Dendritic cell treated with granulocyte-macrophage colony-stimulating factor and Interleukin-4, amounts not matched to agents 40 ng/mL and 50 ng/mL, for 4 days (primary cell): ENCODE measurements at regions not wholly inside any gene's neighbourhood (a gene's known extent, or its start where the extent isn't known, plus 50 kb on each side); places are given as distances from the start of the nearest gene placed in this dataset.

Experiments used
- H3K27ac Mint-ChIP-seq: one replicate; pipeline ENCODE4 v1.8.0; 2022; ENCODE audit warnings: mild to moderate bottlenecking, mixed read lengths
- H3K27me3 Mint-ChIP-seq: one replicate; pipeline ENCODE4 v1.8.0; 2022; ENCODE audit warnings: mild to moderate bottlenecking, mixed read lengths
- H3K36me3 Mint-ChIP-seq: one replicate; pipeline ENCODE4 v1.8.0; 2022; ENCODE audit warnings: low read depth, mixed read lengths
- H3K4me1 Mint-ChIP-seq: one replicate; pipeline ENCODE4 v1.8.0; 2022; ENCODE audit warnings: low read depth, mixed read lengths
- H3K4me3 Mint-ChIP-seq: one replicate; pipeline ENCODE4 v1.8.0; 2022; ENCODE audit warnings: mild to moderate bottlenecking, moderate library complexity, mixed read lengths
- H3K9me3 Mint-ChIP-seq: one replicate; pipeline ENCODE4 v1.8.0; 2022; ENCODE audit warnings: mixed read lengths
- intact Hi-C: fragments of 100-400 bp; cut with micrococcal nuclease; formaldehyde crosslinking; loops from one replicate; pipeline ENCODE4 v1.15.0; 2022

DNA sequence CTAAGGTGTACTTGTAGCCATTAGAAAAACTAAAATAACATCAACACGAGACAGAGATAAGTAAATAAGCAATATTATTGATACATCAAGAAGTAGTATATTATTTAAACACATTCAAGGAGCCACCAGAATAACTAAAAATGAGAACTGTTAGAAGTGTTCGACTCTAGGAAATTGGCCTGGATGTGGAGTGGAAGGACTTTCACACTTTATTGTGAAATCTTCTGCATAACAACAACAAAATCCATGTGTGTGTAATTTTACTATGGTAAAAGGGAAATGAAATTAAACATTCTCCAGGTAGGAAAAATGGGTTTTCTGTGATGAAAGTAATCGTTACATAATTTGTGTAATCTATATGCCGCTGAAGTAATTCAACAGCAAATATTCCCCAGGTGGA lies 96.3 kb upstream of the RNF152 start:
- Mint-ChIP-seq H3K9me3 (peaks cover 12% of the 10 kb centered on the region), H3K4me1 (peaks cover 48% of the 10 kb centered on the region), H3K27me3 (peaks cover 56% of the 10 kb centered on the region), H3K4me3 (no peak overlapping the region), H3K36me3 (no peaks in the 10 kb centered on the region), H3K27ac (no peak overlapping the region)
- intact Hi-C loops: no loop called here

DNA sequence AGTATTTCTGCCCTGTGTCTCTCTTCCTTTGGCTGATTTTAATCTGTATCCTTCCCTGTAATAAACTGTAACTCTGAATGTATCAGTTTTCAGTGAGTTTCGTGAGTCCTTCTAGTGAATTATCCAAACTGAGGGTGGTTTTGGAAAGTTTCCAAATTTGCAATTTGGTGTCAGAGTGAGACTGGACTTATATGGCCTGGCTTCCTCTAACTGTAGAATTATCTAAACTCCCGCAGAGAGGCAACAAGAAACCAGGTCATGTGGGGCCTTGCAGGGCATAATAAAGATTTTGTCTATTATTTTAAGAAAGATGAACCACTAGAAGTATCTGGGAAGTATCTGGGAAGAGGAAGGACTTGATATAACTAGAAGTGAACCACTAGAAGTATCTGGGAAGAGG lies 95.3 kb upstream of the RNF152 start:
- Mint-ChIP-seq H3K4me3 (no peak overlapping the region), H3K9me3 (peaks cover 12% of the 10 kb centered on the region), H3K36me3 (no peaks in the 10 kb centered on the region), H3K4me1 (peaks cover 43% of the 10 kb centered on the region), H3K27me3 (peaks cover 66% of the 10 kb centered on the region), H3K27ac (no peak overlapping the region)
- intact Hi-C loops: no loop called here

DNA sequence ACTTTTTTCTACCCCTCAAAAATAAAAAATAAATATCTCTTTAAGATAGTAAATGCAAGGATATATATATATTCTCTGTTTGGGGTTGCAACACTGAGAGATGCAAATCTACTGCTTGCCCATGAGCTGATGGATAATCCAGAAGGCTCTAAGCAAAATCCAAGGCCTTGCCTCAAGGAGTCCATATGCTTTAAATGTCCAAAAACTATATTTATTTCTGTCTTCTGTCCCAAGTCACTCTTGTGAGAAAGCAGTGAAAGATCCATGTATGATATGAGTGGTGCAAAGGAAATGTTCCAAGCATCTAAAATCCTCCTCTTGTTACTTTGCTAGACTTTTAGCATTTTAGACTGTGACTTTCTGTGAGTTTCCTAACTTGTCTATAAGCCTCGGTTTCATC lies 92.9 kb upstream of the RNF152 start:
- peaks cover 32% of the 10 kb centered on the region for H3K4me1 Mint-ChIP-seq
- no peak overlapping the region for H3K27ac Mint-ChIP-seq
- H3K4me3 Mint-ChIP-seq: no peak overlapping the region
- intact Hi-C loops: no loop called here
- H3K36me3 Mint-ChIP-seq: no peaks in the 10 kb centered on the region
- peaks cover 12% of the 10 kb centered on the region for H3K9me3 Mint-ChIP-seq
- H3K27me3 Mint-ChIP-seq: peaks cover 59% of the 10 kb centered on the region

DNA sequence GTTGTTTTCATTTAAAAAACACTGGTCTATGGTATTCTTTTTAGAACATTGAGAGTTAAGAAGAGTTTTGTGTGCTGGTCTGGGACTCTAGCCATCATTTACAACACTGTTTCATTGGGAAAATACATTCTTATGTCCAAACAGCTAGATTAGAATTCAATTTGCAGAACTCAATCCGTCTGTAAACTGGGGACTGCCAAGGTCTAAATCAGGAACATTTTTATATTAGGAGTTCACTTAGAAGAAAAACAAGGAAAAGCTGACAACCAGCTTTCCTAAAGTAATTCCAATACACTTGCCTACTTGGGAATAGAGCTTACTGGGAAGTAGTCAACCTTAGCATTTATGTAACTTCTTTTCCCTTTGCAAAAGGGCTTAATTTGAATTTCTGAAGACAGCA lies 91.5 kb upstream of the RNF152 start:
- Mint-ChIP-seq H3K9me3 (peaks cover 12% of the 10 kb centered on the region), H3K4me1 (peaks cover 34% of the 10 kb centered on the region), H3K36me3 (no peaks in the 10 kb centered on the region), H3K4me3 (no peak overlapping the region), H3K27ac (no peak overlapping the region), H3K27me3 (peaks cover 57% of the 10 kb centered on the region)
- intact Hi-C loops: no loop called here

DNA sequence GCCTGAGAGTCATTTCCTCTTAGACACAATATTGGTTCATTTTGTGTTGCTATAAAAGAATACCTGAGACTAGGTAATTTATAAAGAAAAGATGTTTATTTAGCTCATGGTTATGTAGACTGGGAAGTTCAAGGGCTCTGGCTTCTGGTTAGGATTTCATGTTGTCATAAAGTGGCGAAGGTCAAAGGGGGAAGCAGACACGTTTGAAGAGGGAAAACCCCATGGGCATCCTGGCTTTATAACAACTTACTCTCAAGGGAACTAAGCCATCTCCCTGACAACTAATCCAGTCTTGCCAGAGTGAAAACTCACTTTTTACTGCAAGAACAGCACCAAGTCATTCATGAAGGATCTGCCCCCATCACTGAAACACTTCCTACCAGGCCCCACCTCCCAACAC lies 89.7 kb upstream of the RNF152 start:
- Mint-ChIP-seq H3K4me1 (peaks cover 17% of the 10 kb centered on the region), H3K27ac (no peak overlapping the region), H3K4me3 (no peak overlapping the region), H3K9me3 (no peaks in the 10 kb centered on the region), H3K36me3 (no peaks in the 10 kb centered on the region), H3K27me3 (peaks cover 47% of the 10 kb centered on the region)
- intact Hi-C loops: no loop called here

DNA sequence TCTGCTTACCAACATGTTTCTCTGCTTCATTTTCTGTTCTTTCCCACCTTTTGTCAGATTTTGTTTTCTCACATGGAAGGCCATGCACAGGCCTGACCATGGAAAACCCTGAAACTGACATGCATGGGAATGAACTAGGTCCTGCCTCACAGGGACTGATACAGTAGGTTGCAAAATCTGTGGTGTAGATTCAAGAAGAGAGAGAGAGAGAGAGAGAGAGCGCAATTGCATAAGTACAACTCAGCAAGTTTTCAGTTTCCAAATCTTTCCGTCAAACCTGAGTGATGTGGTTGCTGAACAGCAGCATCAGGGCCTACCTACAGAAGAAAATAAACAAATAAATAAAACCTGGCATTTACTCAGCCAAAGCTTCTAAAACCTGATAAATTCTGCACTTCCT lies 87.5 kb upstream of the RNF152 start:
- H3K4me1 Mint-ChIP-seq: peaks cover 17% of the 10 kb centered on the region
- H3K36me3 Mint-ChIP-seq: no peaks in the 10 kb centered on the region
- H3K4me3 Mint-ChIP-seq: no peak overlapping the region
- H3K27ac Mint-ChIP-seq: no peak overlapping the region
- H3K9me3 Mint-ChIP-seq: no peaks in the 10 kb centered on the region
- H3K27me3 Mint-ChIP-seq: peaks cover 39% of the 10 kb centered on the region
- intact Hi-C loops: no loop called here

DNA sequence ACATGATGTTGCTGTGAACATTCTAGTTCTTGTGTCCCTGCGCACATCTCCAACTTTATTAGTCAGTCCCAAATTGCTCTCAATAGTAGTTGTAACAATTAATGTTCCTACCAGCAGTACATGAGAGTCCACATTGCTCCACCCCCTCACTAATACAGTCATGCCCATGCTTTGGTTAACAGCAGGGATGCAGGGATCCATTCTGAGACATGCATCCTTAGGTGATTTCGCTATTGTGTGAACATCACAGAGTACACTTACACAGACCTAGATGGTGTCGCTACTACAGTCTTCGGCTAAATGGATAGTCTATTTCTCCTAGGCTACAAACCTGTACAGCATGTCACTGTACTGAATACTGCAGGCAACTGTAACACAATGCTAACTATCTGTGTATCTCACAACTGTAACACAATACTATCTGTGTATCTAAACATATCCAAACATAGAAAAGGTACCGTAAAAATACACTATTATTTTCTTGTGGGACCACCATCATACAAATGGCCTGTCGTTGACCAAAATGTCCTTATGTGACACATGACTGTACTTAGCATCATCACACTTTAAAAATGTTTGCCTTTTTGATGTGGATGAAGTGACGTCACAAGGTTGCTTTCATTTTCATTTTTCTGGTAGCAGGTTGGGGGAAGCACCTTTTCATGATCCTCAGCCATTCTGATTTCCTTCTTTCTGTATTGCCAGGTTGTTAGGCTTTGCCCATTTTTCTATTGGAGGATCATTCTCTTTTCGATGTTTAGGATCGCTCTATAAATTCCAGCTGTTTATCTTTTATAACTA lies 82.9 kb upstream of the RNF152 start:
- no peak overlapping the region for H3K4me3 Mint-ChIP-seq

DNA sequence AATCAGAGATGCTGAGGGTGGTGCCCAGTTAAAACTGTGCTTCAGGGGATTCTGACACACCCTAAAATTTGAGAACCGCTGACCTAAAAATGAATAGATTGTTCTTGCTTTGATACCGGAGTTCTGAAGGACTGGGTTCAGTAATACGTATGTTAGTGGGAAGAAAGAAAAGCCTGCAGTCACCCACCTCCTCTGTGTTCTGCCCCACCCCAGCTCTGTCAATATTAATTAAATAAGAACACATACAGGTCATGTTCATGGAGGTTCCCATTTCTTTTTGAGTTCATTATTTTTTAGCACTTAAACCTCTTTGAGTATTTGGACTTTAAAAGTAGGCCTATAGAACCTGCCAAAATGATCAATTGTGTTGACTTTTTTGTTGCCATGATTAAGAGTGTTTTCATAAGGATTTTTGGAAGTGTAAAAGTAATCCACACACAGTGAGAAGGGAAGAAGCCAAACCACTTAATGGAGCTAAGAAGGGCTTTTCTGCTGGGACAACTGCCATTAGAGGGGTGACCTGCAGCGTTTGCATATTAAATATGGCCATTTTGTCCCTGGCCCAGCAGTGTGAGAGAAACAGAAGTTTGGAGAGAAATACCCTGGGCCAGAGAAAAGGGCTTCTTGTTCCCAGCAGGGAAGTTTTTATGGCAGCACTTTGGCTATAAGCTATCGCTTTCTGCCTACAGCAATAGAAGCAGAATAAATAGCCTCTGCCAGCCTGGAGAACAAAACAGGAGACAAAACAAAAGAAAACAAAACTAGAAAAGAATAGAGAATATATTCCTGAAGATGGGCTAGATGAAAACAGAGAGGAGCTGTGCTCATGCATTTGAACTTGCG lies 80.7 kb upstream of the RNF152 start:
- peaks cover 10% of the 10 kb centered on the region for H3K4me1 Mint-ChIP-seq
- H3K27ac Mint-ChIP-seq: no peak overlapping the region
- H3K4me3 Mint-ChIP-seq: no peak overlapping the region
- intact Hi-C loops: no loop called here
- peaks cover 10% of the 10 kb centered on the region for H3K9me3 Mint-ChIP-seq
- H3K27me3 Mint-ChIP-seq: peaks cover 15% of the 10 kb centered on the region
- H3K36me3 Mint-ChIP-seq: no peaks in the 10 kb centered on the region

More for the DNA sequence above, 82.9 kb upstream of the RNF152 start:
- Mint-ChIP-seq H3K27ac (no peak overlapping the region), H3K4me1 (peaks cover 16% of the 10 kb centered on the region), H3K27me3 (peaks cover 21% of the 10 kb centered on the region), H3K36me3 (no peaks in the 10 kb centered on the region), H3K9me3 (peaks cover 10% of the 10 kb centered on the region)
- intact Hi-C loops: no loop called here

DNA sequence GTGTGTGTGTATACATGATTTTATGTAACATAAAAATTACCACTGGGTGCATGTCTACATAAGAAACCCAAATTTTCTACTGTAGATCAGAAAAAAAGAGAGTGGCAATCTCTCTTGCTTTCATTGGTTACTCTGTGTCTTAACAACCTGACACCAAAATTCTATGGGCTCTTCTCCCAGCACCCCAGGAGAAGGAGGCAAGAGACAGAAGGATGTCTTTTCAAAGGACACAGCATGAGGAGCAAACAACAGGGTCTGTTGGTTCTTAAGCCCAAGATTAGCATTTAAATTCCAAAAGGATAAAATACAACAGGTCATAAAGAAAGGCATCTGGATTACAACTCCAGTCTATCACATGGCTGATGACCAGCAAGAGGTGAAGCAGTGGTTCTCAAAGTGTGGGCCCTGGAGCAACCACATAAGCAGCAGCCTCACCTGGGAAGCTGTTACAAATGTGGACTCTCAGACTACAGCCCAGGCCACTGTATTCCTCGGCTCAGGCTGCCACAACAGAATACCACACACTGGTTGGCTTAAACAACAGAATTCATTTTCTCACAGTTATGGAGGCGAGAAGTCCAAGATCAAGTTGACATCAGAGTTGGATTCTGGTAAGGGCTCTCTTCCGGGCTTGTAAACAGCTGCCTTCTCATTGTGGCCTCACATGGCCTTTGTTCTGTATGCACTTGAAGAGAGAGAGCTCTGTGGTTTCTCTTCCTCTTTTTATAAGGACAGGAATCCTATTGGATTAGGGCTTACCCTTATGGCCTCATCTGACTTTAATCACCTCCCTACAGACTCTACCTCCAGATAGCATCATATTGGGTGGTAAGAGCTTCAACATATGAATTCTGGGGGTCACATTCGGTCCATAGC lies 79.8 kb upstream of the RNF152 start:
- H3K9me3 Mint-ChIP-seq: peaks cover 10% of the 10 kb centered on the region
- H3K27me3 Mint-ChIP-seq: peaks cover 14% of the 10 kb centered on the region
- intact Hi-C loops: no loop called here

DNA sequence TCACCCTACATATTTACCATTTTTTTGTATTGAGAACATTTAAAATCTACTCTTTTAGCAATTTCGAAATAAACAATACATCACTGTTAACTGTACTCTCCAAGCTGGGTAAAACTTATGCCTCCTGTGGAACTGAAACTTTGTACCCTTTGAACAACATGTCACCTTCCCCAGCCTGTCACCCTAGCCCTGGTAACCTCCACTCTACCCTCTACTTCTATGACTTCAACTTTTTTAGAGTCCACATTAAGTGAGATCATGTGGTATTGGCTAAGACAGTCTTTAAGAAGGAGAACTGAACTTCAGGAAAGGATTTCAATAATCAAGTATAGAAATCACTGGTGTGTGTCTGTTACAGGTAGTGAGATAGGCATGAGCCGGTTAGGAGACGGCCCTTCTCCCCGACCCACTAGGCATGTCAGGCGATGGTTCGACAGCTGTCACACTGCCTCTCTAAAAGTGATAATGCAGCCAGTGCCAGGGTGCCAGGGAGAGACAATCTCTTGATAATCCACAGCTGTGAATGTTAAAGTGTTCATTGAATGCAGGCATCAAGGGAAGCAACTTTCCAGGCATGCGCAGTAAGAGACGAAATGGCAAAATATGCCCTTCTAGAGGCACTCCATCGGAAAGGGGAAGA lies 74.6 kb upstream of the RNF152 start:
- H3K9me3 Mint-ChIP-seq: no peaks in the 10 kb centered on the region
- peaks cover 33% of the 10 kb centered on the region for H3K27me3 Mint-ChIP-seq
- H3K4me3 Mint-ChIP-seq: no peak overlapping the region
- H3K27ac Mint-ChIP-seq: no peak overlapping the region
- intact Hi-C loops: no loop called here
- peaks cover 11% of the 10 kb centered on the region for H3K4me1 Mint-ChIP-seq
- H3K36me3 Mint-ChIP-seq: no peaks in the 10 kb centered on the region

More for the DNA sequence above, 79.8 kb upstream of the RNF152 start:
- Mint-ChIP-seq H3K27ac (no peak overlapping the region), H3K4me3 (no peak overlapping the region), H3K4me1 (peaks cover 10% of the 10 kb centered on the region), H3K36me3 (no peaks in the 10 kb centered on the region)

DNA sequence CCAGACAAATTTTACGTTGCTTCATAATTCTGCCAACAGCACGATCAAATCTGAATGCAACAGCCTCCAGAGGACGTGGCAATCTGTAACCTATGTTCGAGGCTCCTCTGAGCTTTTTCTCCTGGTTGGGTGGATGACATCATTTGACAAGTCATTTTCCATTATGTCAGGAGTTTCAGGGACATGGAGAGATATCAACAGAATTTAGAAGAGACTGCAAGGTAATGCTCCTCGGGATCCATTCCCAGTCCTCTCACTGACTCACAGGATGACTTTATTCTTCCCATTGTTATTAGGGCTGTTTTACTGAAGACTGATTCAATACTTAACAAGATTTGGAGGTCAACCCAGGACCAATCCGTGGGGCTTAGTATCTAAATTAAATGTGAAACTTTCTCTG lies 72.5 kb upstream of the RNF152 start:
- Mint-ChIP-seq H3K27me3 (peaks cover 51% of the 10 kb centered on the region), H3K4me1 (peaks cover 6% of the 10 kb centered on the region), H3K36me3 (no peaks in the 10 kb centered on the region), H3K4me3 (no peak overlapping the region), H3K27ac (no peak overlapping the region), H3K9me3 (no peaks in the 10 kb centered on the region)
- intact Hi-C loops: no loop called here

DNA sequence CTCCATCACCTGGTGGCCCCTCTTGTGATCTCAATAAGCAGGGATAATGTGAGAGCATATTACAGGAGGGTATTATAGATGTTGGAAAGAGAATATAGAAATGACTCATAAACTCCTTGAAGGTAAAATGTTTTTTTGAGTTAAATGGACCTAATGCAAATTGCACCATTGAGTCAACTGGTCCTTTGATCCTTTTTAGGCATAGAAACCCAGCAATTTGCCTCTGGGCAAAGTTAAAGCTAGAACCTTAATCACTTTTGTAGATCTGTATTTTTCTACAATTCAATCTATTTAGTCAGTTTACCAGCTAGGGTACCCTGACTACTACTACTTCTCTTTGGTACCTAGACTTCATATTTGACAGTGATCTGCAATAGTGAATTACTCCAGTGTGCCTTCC lies 71.8 kb upstream of the RNF152 start:
- Mint-ChIP-seq H3K27ac (no peak overlapping the region), H3K4me1 (peaks cover 6% of the 10 kb centered on the region), H3K27me3 (peaks cover 57% of the 10 kb centered on the region), H3K9me3 (no peaks in the 10 kb centered on the region), H3K36me3 (no peaks in the 10 kb centered on the region), H3K4me3 (no peak overlapping the region)
- intact Hi-C loops: no loop called here

DNA sequence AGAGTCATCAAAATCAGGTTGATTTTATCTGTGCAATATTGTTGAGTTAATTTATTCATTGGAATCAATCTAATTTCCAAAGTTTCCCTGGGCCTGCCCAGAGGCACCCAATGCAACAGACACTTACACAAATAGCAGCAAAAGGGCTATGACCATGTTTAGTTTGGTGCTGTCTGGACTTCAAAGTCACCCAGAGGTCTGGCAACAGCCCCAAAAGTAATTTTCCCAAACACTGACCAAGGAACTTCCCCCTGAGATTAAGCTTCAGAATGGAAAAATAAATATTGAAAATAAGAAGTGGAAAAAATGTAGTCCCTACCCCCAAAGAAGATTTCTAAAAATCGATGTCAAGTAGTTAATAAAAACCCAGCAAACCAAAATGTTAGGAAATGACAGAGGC lies 70.9 kb upstream of the RNF152 start:
- Mint-ChIP-seq H3K27ac (no peak overlapping the region), H3K9me3 (peaks cover 5% of the 10 kb centered on the region), H3K36me3 (no peaks in the 10 kb centered on the region), H3K27me3 (peaks cover 66% of the 10 kb centered on the region), H3K4me1 (peaks cover 6% of the 10 kb centered on the region), H3K4me3 (no peak overlapping the region)
- intact Hi-C loops: no loop called here
